Large intestine (tissue), 3 donors: ENCODE measurements at regions not wholly inside any gene's neighbourhood (a gene's known extent, or its start where the extent isn't known, plus 50 kb on each side); places are given as distances from the start of the nearest gene placed in this dataset.
"Not testable (repeated sequence)": the region's sequence is repeated elsewhere in the genome, so short reads cannot be mapped to it uniquely, and the experiment has no call there.

Experiments
- DNase-seq, 2 donors: peaks; one replicate each; pipeline versions ENCODE4 v3.0.0 to v3.0.0-alpha.2; 2013
- H3K27ac ChIP-seq: one replicate; pipeline ENCODE4 v1.5.1; 2013; ENCODE audit warnings: low read length
- H3K27me3 ChIP-seq: 2 replicates; pipeline ENCODE4 v1.6.1; 2013; ENCODE audit warnings: low read length; ENCODE audit not compliant: control insufficient read depth, insufficient read depth
- H3K36me3 ChIP-seq: 2 replicates; pipeline ENCODE4 v1.6.1; 2013; ENCODE audit warnings: low read length; ENCODE audit not compliant: control insufficient read depth, insufficient read depth
- H3K4me1 ChIP-seq: one replicate; pipeline ENCODE4 v1.6.1; 2013; ENCODE audit warnings: low read length; ENCODE audit not compliant: control insufficient read depth, insufficient read depth
- H3K4me3 ChIP-seq: one replicate; pipeline ENCODE4 v1.5.1; 2013; ENCODE audit warnings: low read length
- H3K9me3 ChIP-seq: one replicate; pipeline ENCODE4 v1.6.1; 2013; ENCODE audit warnings: mild to moderate bottlenecking, low read depth, low read length, moderate library complexity; ENCODE audit not compliant: control insufficient read depth
- WGBS: methylation state at CpG from one replicate; pipeline ENCODE4 v1.1.5; 2013; ENCODE audit warnings: low lambda C conversion rate; ENCODE audit not compliant: insufficient coverage; 5-methylcytosine and 5-hydroxymethylcytosine counted together

GRCh38 chr11:93032580-93032979 is 63.1 kb downstream of the MTNR1B start:
- no peaks in the 10 kb centered on the region for H3K36me3 ChIP-seq
- no CpG with 5 or more reads among the region's 2 CpGs for WGBS
- no peak for DNase-seq
- no peaks in the 10 kb centered on the region for H3K9me3 ChIP-seq
- no peaks in the 10 kb centered on the region for H3K4me1 ChIP-seq
- H3K4me3 ChIP-seq, result no peak overlapping the region
- H3K27ac ChIP-seq, result no peak overlapping the region
- no peaks in the 10 kb centered on the region for H3K27me3 ChIP-seq

- no peak overlapping the region for H3K4me3 ChIP-seq
- no CpG with 5 or more reads among the region's 1 CpG for WGBS
- H3K9me3 ChIP-seq, result no peaks in the 10 kb centered on the region
- DNase-seq, result no peak
- no peaks in the 10 kb centered on the region for H3K36me3 ChIP-seq
- H3K27me3 ChIP-seq, result no peaks in the 10 kb centered on the region
- no peaks in the 10 kb centered on the region for H3K4me1 ChIP-seq
- H3K27ac ChIP-seq, result no peak overlapping the region
These were observed 63.6 kb downstream of the MTNR1B start for GRCh38 chr11:93033093-93033492.

- H3K27ac ChIP-seq, result no peak overlapping the region
- no peaks in the 10 kb centered on the region for H3K9me3 ChIP-seq
- H3K36me3 ChIP-seq, result no peaks in the 10 kb centered on the region
- no peak for DNase-seq
- H3K27me3 ChIP-seq, result no peaks in the 10 kb centered on the region
- no peaks in the 10 kb centered on the region for H3K4me1 ChIP-seq
- no peak overlapping the region for H3K4me3 ChIP-seq
- WGBS, result 80% methylated on average over 1 of the region's 3 CpGs
These were observed 64.7 kb downstream of the MTNR1B start for GRCh38 chr11:93034031-93034722.

- Histone ChIP-seq H3K9me3 (no peaks in the 10 kb centered on the region), H3K4me1 (no peaks in the 10 kb centered on the region), H3K27me3 (no peaks in the 10 kb centered on the region), H3K27ac (no peak overlapping the region), H3K4me3 (no peak overlapping the region), H3K36me3 (no peaks in the 10 kb centered on the region)
- DNase-seq, result no peak
- 40% methylated on average over 1 of the region's 1 CpG for WGBS
These were observed 65.2 kb downstream of the MTNR1B start for GRCh38 chr11:93034723-93035039.

- DNase-seq, result no peak
- no peaks in the 10 kb centered on the region for H3K9me3 ChIP-seq
These were observed 69.1 kb downstream of the MTNR1B start for GRCh38 chr11:93038521-93038920.

GRCh38 chr11:93039531-93040240 is 70.2 kb downstream of the MTNR1B start:
- Histone ChIP-seq H3K36me3 (no peaks in the 10 kb centered on the region), H3K27ac (no peak overlapping the region), H3K9me3 (no peaks in the 10 kb centered on the region), H3K27me3 (no peaks in the 10 kb centered on the region), H3K4me1 (no peaks in the 10 kb centered on the region), H3K4me3 (no peak overlapping the region)
- DNase-seq, result no peak
- WGBS, result no CpG with 5 or more reads among the region's 2 CpGs

More at GRCh38 chr11:93038521-93038920, 69.1 kb downstream of the MTNR1B start:
- Histone ChIP-seq H3K27ac (no peak overlapping the region), H3K4me1 (no peaks in the 10 kb centered on the region), H3K27me3 (no peaks in the 10 kb centered on the region), H3K4me3 (no peak overlapping the region), H3K36me3 (no peaks in the 10 kb centered on the region)
- 85% methylated on average over 2 of the region's 2 CpGs for WGBS

GRCh38 chr11:93041682-93042081 is 72.2 kb downstream of the MTNR1B start:
- Histone ChIP-seq H3K9me3 (no peaks in the 10 kb centered on the region), H3K27ac (no peak overlapping the region), H3K4me1 (no peaks in the 10 kb centered on the region), H3K27me3 (no peaks in the 10 kb centered on the region), H3K4me3 (no peak overlapping the region), H3K36me3 (no peaks in the 10 kb centered on the region)
- DNase-seq, result no peak

GRCh38 chr11:93043186-93043585 is 73.7 kb downstream of the MTNR1B start:
- not testable (repeated sequence) for H3K36me3 ChIP-seq, H3K9me3 ChIP-seq, DNase-seq, H3K27me3 ChIP-seq, H3K27ac ChIP-seq, H3K4me3 ChIP-seq, H3K4me1 ChIP-seq
- no CpG with 5 or more reads among the region's 7 CpGs for WGBS

GRCh38 chr11:93049740-93050139 is 80.3 kb downstream of the MTNR1B start:
- no CpG with 5 or more reads among the region's 1 CpG for WGBS
- H3K4me1 ChIP-seq, result no peaks in the 10 kb centered on the region
- no peak overlapping the region for H3K4me3 ChIP-seq
- H3K9me3 ChIP-seq, result no peaks in the 10 kb centered on the region
- H3K27ac ChIP-seq, result no peak overlapping the region
- no peaks in the 10 kb centered on the region for H3K27me3 ChIP-seq
- H3K36me3 ChIP-seq, result no peaks in the 10 kb centered on the region
- no peak for DNase-seq

GRCh38 chr11:93051186-93051585 is 81.7 kb downstream of the MTNR1B start:
- no peak for DNase-seq
- Histone ChIP-seq H3K27me3 (no peaks in the 10 kb centered on the region), H3K4me3 (no peak overlapping the region), H3K36me3 (no peaks in the 10 kb centered on the region), H3K9me3 (no peaks in the 10 kb centered on the region), H3K4me1 (no peaks in the 10 kb centered on the region), H3K27ac (no peak overlapping the region)
- no CpG with 5 or more reads among the region's 2 CpGs for WGBS

- no peak for DNase-seq
- no peaks in the 10 kb centered on the region for H3K27me3 ChIP-seq
- H3K4me1 ChIP-seq, result no peaks in the 10 kb centered on the region
- H3K4me3 ChIP-seq, result no peak overlapping the region
- H3K27ac ChIP-seq, result no peak overlapping the region
- WGBS, result 83% methylated on average over 1 of the region's 2 CpGs
- no peaks in the 10 kb centered on the region for H3K36me3 ChIP-seq
- no peaks in the 10 kb centered on the region for H3K9me3 ChIP-seq
These were observed 84.4 kb downstream of the MTNR1B start for GRCh38 chr11:93053864-93054263.
